Epithelial cell of esophagus (primary cell): ENCODE measurements at regions not wholly inside any gene's neighbourhood (a gene's known extent, or its start where the extent isn't known, plus 50 kb on each side); places are given as distances from the start of the nearest gene placed in this dataset.

Experiments used
- DNase-seq: peaks from one replicate; pipeline ENCODE4 v3.0.0; 2010; ENCODE audit warnings: low read depth
- H3K4me3 ChIP-seq: 2 replicates; pipeline ENCODE4 v1.5.1; 2011; ENCODE audit warnings: mild to moderate bottlenecking, low read length, control low read depth
- TF ChIP-seq, protein P1 (sequence below): IDR thresholded peaks from 2 replicates; pipeline ENCODE4 v1.5.1; 2011; ENCODE audit warnings: low read depth, mild to moderate bottlenecking, low read length, control low read depth, inconsistent platforms; ENCODE audit not compliant: insufficient read depth; ENCODE audit errors: missing control alignments

DNA sequence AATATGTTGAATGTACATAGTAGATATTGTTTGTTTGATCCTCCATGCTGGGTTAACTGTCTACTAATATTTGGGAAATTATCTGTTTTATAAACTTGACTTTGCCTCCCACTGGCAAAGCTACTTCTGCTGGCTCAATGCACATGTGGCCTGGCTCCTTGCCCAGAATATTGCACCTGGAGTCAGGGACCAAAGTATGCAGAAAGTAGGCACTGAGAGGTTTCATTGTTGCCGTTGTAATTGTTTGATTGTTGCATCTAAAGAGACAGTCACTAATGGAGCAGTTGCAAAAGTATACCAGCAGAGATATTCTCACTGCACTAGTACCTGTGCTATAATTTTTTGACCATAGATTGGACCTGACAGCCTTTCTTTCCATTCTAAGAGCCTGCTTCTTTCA is 137.8 kb upstream of the CNTNAP2 start:
- H3K4me3 ChIP-seq, result no peak overlapping the region
- TF ChIP-seq, protein P1, sequence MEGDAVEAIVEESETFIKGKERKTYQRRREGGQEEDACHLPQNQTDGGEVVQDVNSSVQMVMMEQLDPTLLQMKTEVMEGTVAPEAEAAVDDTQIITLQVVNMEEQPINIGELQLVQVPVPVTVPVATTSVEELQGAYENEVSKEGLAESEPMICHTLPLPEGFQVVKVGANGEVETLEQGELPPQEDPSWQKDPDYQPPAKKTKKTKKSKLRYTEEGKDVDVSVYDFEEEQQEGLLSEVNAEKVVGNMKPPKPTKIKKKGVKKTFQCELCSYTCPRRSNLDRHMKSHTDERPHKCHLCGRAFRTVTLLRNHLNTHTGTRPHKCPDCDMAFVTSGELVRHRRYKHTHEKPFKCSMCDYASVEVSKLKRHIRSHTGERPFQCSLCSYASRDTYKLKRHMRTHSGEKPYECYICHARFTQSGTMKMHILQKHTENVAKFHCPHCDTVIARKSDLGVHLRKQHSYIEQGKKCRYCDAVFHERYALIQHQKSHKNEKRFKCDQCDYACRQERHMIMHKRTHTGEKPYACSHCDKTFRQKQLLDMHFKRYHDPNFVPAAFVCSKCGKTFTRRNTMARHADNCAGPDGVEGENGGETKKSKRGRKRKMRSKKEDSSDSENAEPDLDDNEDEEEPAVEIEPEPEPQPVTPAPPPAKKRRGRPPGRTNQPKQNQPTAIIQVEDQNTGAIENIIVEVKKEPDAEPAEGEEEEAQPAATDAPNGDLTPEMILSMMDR, result no peak
- DNase-seq, result no peak

DNA sequence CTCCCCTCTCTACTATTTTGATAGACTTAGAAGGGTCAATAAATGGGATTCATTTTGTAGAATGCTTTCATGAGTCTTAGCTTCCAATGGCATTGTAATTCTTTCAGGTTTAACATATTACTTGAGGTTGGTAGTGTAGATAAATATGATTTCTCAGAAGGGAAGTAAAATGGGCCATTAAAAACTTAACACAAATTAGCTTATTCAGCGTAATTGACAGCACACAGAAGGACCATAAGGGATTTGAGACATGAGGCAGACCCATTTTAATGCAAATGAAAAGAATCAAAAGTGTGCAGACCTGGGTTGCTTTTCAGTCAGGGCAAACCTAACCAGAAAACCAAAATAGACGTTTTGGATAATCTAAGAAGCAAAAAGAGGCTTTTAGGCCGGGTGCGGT is 156.6 kb upstream of the CNTNAP2 start:
- TF ChIP-seq, protein P1, result no peak
- no peak overlapping the region for H3K4me3 ChIP-seq
- no peak for DNase-seq

DNA sequence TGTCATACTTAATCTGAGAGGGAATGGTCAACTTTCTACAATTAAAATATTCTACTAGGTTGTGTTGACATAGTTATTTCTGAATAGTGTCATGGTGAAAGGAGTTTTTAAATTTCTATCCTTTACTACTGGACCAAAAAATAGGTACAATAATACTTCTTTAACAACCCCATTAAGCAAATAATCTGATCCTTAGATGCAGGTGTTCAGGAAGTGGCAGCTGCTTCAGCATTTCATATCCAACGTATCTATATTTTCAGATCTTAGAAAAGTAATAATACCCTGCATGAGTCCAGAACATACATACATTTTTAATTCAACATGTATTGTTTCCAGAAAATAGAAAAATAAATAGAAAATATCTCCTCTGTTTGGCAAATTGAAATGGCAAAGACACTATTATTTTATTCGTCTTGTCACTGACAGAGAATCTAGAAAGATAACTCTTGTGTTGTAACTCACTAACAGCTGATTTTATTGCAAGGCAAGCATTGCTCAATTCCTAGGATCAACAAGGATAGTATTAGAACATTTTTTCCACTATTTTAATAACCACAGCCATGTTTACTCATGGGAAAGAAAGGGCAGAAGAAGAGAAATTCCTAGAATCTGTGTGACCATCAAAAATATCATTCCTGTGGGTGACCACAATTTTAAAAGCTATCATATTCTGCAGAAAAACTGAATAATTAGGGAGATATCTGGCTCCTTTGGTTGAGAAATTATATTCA is 159.3 kb upstream of the CNTNAP2 start:
- H3K4me3 ChIP-seq, result no peak overlapping the region
- no peak for DNase-seq
- TF ChIP-seq, protein P1, result no peak

DNA sequence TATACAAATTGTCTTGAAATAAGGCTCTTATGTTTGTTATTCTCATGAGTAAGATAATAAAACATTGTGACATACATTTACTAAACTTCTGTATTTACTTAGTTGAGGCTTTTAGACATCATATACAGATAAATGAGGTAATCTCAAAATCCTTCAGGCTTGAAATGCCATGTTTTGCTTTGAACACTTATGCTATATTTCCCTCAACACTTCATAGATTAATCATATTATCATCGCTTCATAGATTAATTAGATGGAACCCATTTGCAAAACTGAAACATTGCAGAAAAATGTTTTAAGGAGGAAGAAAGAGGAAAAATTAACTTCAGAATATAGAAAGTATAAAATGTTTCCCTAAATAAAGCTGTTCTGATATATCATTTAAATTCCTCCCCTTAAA is 165.0 kb upstream of the CNTNAP2 start:
- no peak overlapping the region for H3K4me3 ChIP-seq
- DNase-seq, result no peak
- TF ChIP-seq, protein P1, result no peak

DNA sequence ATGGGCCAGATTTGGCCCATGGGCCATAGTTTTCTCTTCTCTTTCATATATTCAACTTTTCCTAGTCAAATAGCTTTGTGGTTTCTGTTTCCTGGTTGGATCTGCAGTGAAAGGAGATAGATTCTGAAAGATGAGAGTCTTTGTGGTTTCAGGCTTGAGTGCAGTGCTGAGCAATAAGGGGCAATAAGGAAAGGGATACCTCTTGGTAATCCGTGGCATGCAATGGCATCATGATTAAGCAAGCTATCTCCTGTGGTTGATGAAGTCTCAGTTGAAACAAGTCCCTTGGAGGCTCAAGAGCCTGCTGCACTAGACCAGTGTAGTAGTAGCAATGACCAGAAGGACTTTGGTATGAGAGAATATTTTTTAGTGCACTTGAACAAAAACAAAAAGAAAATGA is 187.7 kb upstream of the CNTNAP2 start:
- no peak overlapping the region for H3K4me3 ChIP-seq
- no peak for DNase-seq
- TF ChIP-seq, protein P1, result no peak

DNA sequence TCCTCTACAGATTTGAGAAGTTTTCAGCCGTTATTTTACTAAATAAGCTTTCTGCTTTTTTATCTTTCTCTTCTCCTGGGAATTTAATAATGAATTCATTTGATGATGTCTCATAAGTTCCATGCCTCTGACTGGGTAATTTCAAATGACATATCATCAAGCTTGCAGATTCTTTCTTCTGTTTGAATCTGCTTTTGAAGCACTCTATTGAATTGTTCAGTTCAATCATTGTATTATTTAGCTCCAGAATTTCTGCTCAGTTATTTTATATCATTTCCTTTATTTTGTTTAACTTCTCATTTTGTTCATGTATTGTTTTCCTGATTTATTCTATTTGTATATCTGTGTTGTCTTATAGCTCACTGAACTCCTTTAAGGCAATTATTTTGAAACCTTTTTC is 196.9 kb upstream of the CNTNAP2 start:
- H3K4me3 ChIP-seq, result no peak overlapping the region
- DNase-seq, result no peak
- TF ChIP-seq, protein P1, result no peak

DNA sequence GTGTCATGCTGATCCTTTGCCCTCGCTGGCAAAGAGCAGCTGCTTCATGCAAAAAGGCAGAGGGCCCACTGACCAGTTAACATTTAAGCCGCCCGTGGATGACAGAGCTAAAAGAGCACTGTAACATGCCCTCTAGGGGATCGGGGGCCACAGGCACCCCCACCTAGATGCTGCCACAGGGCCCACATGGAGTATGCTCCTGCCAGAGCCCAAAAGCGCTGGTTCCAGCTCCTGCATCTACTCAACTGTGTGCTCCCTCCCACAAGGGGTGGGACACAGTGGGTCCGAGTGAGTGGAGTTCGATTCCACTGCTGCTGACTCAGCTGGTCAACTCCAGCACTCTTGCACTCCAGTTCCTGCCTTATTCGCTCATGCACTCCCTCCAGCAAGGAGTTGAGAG is 199.8 kb upstream of the CNTNAP2 start:
- no peak for DNase-seq
- H3K4me3 ChIP-seq, result no peak overlapping the region
- TF ChIP-seq, protein P1, result no peak
